GM12878 (cell line): ENCODE measurements at regions not wholly inside any gene's neighbourhood (a gene's known extent, or its start where the extent isn't known, plus 50 kb on each side); places are given as distances from the start of the nearest gene placed in this dataset.

Experiments used
- ATAC-seq: fragments of 200-7000 bp; cut with Tn5 transposase; 3 replicates; pipeline ENCODE4 v1.9.1; 2020; ENCODE audit warnings: mild to moderate bottlenecking, moderate library complexity
- BruUV-seq: library from RNA; stranded (reverse); fragments of 400-500 nt; replicated peaks from 2 replicates; lab custom pipeline; 2021; lab: Mats Ljungman, UMichigan
- CTCF ChIA-PET: fragments of 300-600 bp; sonication (Branson Sonifier 250); formaldehyde crosslinking; extraction: SDS; loops from one replicate; lab custom pipeline; 2021; ENCODE audit warnings: inconsistent platforms; lab: Yijun Ruan, JAX
- POLR2A ChIA-PET: fragments of 350-600 bp; formaldehyde crosslinking; extraction: SDS; loops from one replicate; lab custom pipeline; 2021; ENCODE audit warnings: inconsistent platforms; lab: Charles Lee
- RAD21 ChIA-PET: fragments of 300-600 bp; sonication (Branson Sonifier 250); formaldehyde crosslinking; loops from one replicate; lab custom pipeline; 2023; ENCODE audit warnings: antibody characterized with exemption; ENCODE audit not compliant: unreplicated experiment; lab: Charles Lee
- SMC1A ChIA-PET: fragments of 300-600 bp; sonication (Branson Sonifier 250); formaldehyde crosslinking; loops from one replicate; lab custom pipeline; 2023; ENCODE audit not compliant: unreplicated experiment, uncharacterized antibody; lab: Charles Lee
- DNase-seq: peaks from one replicate; pipeline ENCODE4 v3.0.0-alpha.2; 2011; ENCODE audit warnings: low read depth, low spot score
- FAIRE-seq: peaks from 3 replicates; lab custom pipeline; 2011; peaks lifted over from hg19 to GRCh38; lab: Jason Lieb, UNC
- H2AFZ ChIP-seq: 2 replicates; pipeline ENCODE4 v1.6.0; 2011; ENCODE audit warnings: low read depth, low read length, control low read depth; ENCODE audit not compliant: control insufficient read depth
- H3K27ac ChIP-seq: 2 replicates; pipeline ENCODE4 v1.5.1; 2011; ENCODE audit warnings: control low read depth; ENCODE audit not compliant: control insufficient read depth, insufficient read depth
- H3K27me3 ChIP-seq, 2 experiments: replicated peaks in 1 of 2; 2 replicates each; pipeline versions ENCODE4 v1.6.0 to v1.6.1; 2011; ENCODE audit warnings: low read length in 1 of 2; ENCODE audit not compliant: control insufficient read depth in 2 of 2, insufficient read depth in 2 of 2
- H3K36me3 ChIP-seq, 2 experiments: 2 replicates each; pipeline ENCODE4 v1.5.1; 2011; ENCODE audit warnings: low read length in 1 of 2; ENCODE audit not compliant: control insufficient read depth in 2 of 2, insufficient read depth in 2 of 2
- H3K4me1 ChIP-seq: 2 replicates; pipeline ENCODE4 v1.6.1; 2011; ENCODE audit warnings: mild to moderate bottlenecking, low read length, moderate library complexity, mixed read lengths; ENCODE audit not compliant: control insufficient read depth, insufficient read depth
- H3K4me2 ChIP-seq: 2 replicates; pipeline ENCODE4 v1.6.0; 2011; ENCODE audit warnings: control low read depth; ENCODE audit not compliant: control insufficient read depth, insufficient read depth
- H3K4me3 ChIP-seq: fragments of 200-600 bp; sonication (generic); 2 replicates; pipeline ENCODE4 v1.5.1; 2016
- H3K79me2 ChIP-seq: 2 replicates; pipeline ENCODE4 v1.6.0; 2011; ENCODE audit warnings: low read length; ENCODE audit not compliant: control insufficient read depth, insufficient read depth
- H3K9ac ChIP-seq: 2 replicates; pipeline ENCODE4 v1.8.0; 2011; ENCODE audit warnings: low read length, control low read depth, mixed read lengths; ENCODE audit not compliant: control insufficient read depth, insufficient read depth
- H3K9me3 ChIP-seq: replicated peaks from 3 replicates; pipeline ENCODE4 v1.5.1; 2011; ENCODE audit warnings: mild to moderate bottlenecking, low read length; ENCODE audit not compliant: control insufficient read depth, insufficient read depth
- H4K20me1 ChIP-seq: 2 replicates; pipeline ENCODE4 v1.6.0; 2011; ENCODE audit not compliant: control insufficient read depth, insufficient read depth
- BCL11A ChIP-seq: IDR thresholded peaks from 2 replicates; pipeline ENCODE4 v1.6.1; 2011; ENCODE audit warnings: low read depth, low read length
- ESRRA ChIP-seq: IDR thresholded peaks from 2 replicates; pipeline ENCODE4 v1.6.1; 2012; ENCODE audit warnings: mild to moderate bottlenecking, low read length, improper control_type of control experiment
- MYC ChIP-seq: IDR thresholded peaks from 2 replicates; pipeline ENCODE4 v1.6.1; 2011; ENCODE audit warnings: mild to moderate bottlenecking, low read length, moderate library complexity, inconsistent platforms; ENCODE audit not compliant: insufficient read depth, insufficient replicate concordance, insufficient read length, severe bottlenecking
- NBN ChIP-seq: fragments of 450-650 bp; IDR thresholded peaks from 2 replicates; pipeline ENCODE4 v1.6.1; 2016
- NFYA ChIP-seq: IDR thresholded peaks from 2 replicates; pipeline ENCODE4 v1.6.1; 2011; ENCODE audit warnings: low read depth, mild to moderate bottlenecking, low read length, improper control_type of control experiment, borderline replicate concordance
- NKRF ChIP-seq: fragments of 450-650 bp; conservative IDR thresholded peaks from 2 replicates; pipeline ENCODE4 v1.6.1; 2017; ENCODE audit warnings: mild to moderate bottlenecking, moderate library complexity
- RB1 ChIP-seq: fragments of 450-650 bp; formaldehyde crosslinking; IDR thresholded peaks from 2 replicates; pipeline ENCODE4 v1.6.1; 2017; ENCODE audit warnings: mild to moderate bottlenecking, borderline replicate concordance
- RCOR1 ChIP-seq: conservative IDR thresholded peaks from 2 replicates; pipeline ENCODE4 v1.6.1; 2012; ENCODE audit warnings: low read depth, low read length, improper control_type of control experiment
- RFX5 ChIP-seq: IDR thresholded peaks from 2 replicates; pipeline ENCODE4 v1.6.1; 2011; ENCODE audit warnings: low read depth, low read length, improper control_type of control experiment
- SREBF1 ChIP-seq: IDR thresholded peaks from 2 replicates; pipeline ENCODE4 v1.6.1; 2012; ENCODE audit warnings: mild to moderate bottlenecking, low read length
- SRF ChIP-seq, 2 experiments: IDR thresholded peaks; 2 replicates each; pipeline ENCODE4 v1.6.1; 2011; ENCODE audit warnings: low read depth in 2 of 2, low read length in 2 of 2, mild to moderate bottlenecking in 1 of 2, moderate library complexity in 1 of 2
- STAT1 ChIP-seq: fragments of 450-650 bp; conservative IDR thresholded peaks from 2 replicates; pipeline ENCODE4 v1.6.1; 2014; ENCODE audit warnings: antibody characterized with exemption, mild to moderate bottlenecking
- SUPT20H ChIP-seq: IDR thresholded peaks from 2 replicates; pipeline ENCODE4 v1.6.1; 2011; ENCODE audit warnings: low read depth, mild to moderate bottlenecking, low read length, moderate library complexity, borderline replicate concordance; ENCODE audit not compliant: control insufficient read depth
- TAF1 ChIP-seq: IDR thresholded peaks from 2 replicates; pipeline ENCODE4 v1.6.1; 2011; ENCODE audit warnings: mild to moderate bottlenecking, low read depth, low read length, borderline replicate concordance
- ZNF384 ChIP-seq: IDR thresholded peaks from 2 replicates; pipeline ENCODE4 v1.6.1; 2012; ENCODE audit warnings: low read depth, mild to moderate bottlenecking, low read length, improper control_type of control experiment, borderline replicate concordance
- WGBS: methylation state at CpG from one replicate; pipeline ENCODE4 v1.1.6; 2016; ENCODE audit warnings: low lambda C conversion rate; ENCODE audit not compliant: insufficient replicate concordance, insufficient coverage; ENCODE audit errors: missing lambda C conversion rate; 5-methylcytosine and 5-hydroxymethylcytosine counted together
- in situ Hi-C: fragments of 300-500 bp; cut with MboI; formaldehyde crosslinking; loops from 9 replicates; pipeline ENCODE4 v1.14.3; 2018; ENCODE audit warnings: mixed read lengths
- intact Hi-C: fragments of 100-400 bp; cut with micrococcal nuclease; formaldehyde crosslinking; loops from one replicate; pipeline ENCODE4 v1.14.2; 2022; ENCODE audit not compliant: unreplicated experiment

- H2AFZ ChIP-seq: no peak overlapping the region
- FAIRE-seq (no peak), DNase-seq (no peak), ATAC-seq (no peak)
- intact Hi-C loops: no loop called here
- RAD21 ChIA-PET: no interaction called here
- H3K4me2 ChIP-seq: no peak overlapping the region
- H3K9me3 ChIP-seq: peaks cover 8% of the 10 kb centered on the region; the same call in 2 of the 3 replicates
- CTCF ChIA-PET: interaction anchor here (1.2 to 2.3 kb wide), 3 partner anchors 10 to 338 kb away, joined by 3 to 5 read pairs (median 3); no protein-coding TSS in a partner anchor
- BruUV-seq: no TSS peak
- no peaks in the 10 kb centered on the region for H3K79me2 ChIP-seq
- POLR2A ChIA-PET: no interaction called here
- no peak overlapping the region for H3K27ac ChIP-seq
- WGBS: 54% methylated on average over 3 of the region's 3 CpGs
- H3K27me3 ChIP-seq: no peaks in the 10 kb centered on the region
- SMC1A ChIA-PET: interaction anchor here (1.1 to 1.9 kb wide), 2 partner anchors 13 to 30 kb away, joined by 3 to 4 read pairs; no protein-coding TSS in a partner anchor
- H3K4me1 ChIP-seq: peaks cover 28% of the 10 kb centered on the region
- H3K36me3 ChIP-seq: no peaks in the 10 kb centered on the region
- no peak overlapping the region for H3K4me3 ChIP-seq
- no peak overlapping the region for H3K9ac ChIP-seq
- in situ Hi-C loops: no loop called here
- no peaks in the 10 kb centered on the region for H4K20me1 ChIP-seq
- TF ChIP-seq ZNF384: no peak
- TF ChIP-seq TAF1: no peak
- no peak for TF ChIP-seq ESRRA
- TF ChIP-seq RCOR1: no peak
- TF ChIP-seq RFX5: no peak
- no peak for TF ChIP-seq NFYA
- TF ChIP-seq NKRF: no peak
- no peak for TF ChIP-seq STAT1
- no peak for TF ChIP-seq MYC
- no peak for TF ChIP-seq NBN
- no peak for TF ChIP-seq SREBF1
- no peak for TF ChIP-seq SUPT20H
- TF ChIP-seq BCL11A: no peak
- TF ChIP-seq SRF (IDR thresholded peaks at IDR 0.05; ENCODE audit: low read depth in 2 of 2, low read length in 2 of 2): no peak
- no peak for TF ChIP-seq RB1
Measured at GRCh38 chr2:38170067-38170466, 94.1 kb upstream of the CYP1B1 start.
